ENCODE measurements at regions not wholly inside any gene's neighbourhood (a gene's known extent, or its start where the extent isn't known, plus 50 kb on each side); places are given as distances from the start of the nearest gene placed in this dataset.

GRCh38 chr18:57931038-57931437 is 113.0 kb upstream of the NEDD4L start:
- no peak for TF ChIP-seq CTCF (IDR thresholded peaks at IDR 0.05; ENCODE audit: insufficient read depth, low read length, poor library complexity, severe bottlenecking)
- no peak for TF ChIP-seq EZH2phosphoT487 (conservative IDR thresholded peaks at IDR 0.05; ENCODE audit: low read length)
- Histone ChIP-seq H2AFZ (ENCODE audit: low read depth, low read length, severe bottlenecking) (no peak overlapping the region), H3K9ac (ENCODE audit: low read length) (no peak overlapping the region), H3F3A (ENCODE audit: insufficient read depth) (no peaks in the 10 kb centered on the region), H3K27me3 (ENCODE audit: low read length) (no peaks in the 10 kb centered on the region), H3K9me3 (ENCODE audit: insufficient read depth, low read length) (no peaks in the 10 kb centered on the region), H3K27ac (ENCODE audit: low read depth, low read length) (no peak overlapping the region), H4K20me1 (ENCODE audit: low read depth, low read length) (no peaks in the 10 kb centered on the region), H3K79me2 (ENCODE audit: insufficient read depth, low read length) (no peaks in the 10 kb centered on the region), H3K36me3 (ENCODE audit: low read length) (no peaks in the 10 kb centered on the region), H3K4me3 (ENCODE audit: insufficient read depth, low read length, poor library complexity, severe bottlenecking) (no peak overlapping the region), H3K9me2 (replicated peaks; ENCODE audit: insufficient read depth, low read length) (no peaks in the 10 kb centered on the region), H3K4me2 (ENCODE audit: low read depth, low read length, poor library complexity, severe bottlenecking) (no peak overlapping the region)

- Histone ChIP-seq H3K27me3 (ENCODE audit: low read length) (no peaks in the 10 kb centered on the region), H2AFZ (ENCODE audit: low read depth, low read length, severe bottlenecking) (no peak overlapping the region), H3K27ac (ENCODE audit: low read depth, low read length) (no peak overlapping the region), H3K79me2 (ENCODE audit: insufficient read depth, low read length) (no peaks in the 10 kb centered on the region), H3K4me3 (ENCODE audit: insufficient read depth, low read length, poor library complexity, severe bottlenecking) (no peak overlapping the region), H3K4me2 (ENCODE audit: low read depth, low read length, poor library complexity, severe bottlenecking) (no peak overlapping the region), H3K9me2 (replicated peaks; ENCODE audit: insufficient read depth, low read length) (no peaks in the 10 kb centered on the region), H4K20me1 (ENCODE audit: low read depth, low read length) (no peaks in the 10 kb centered on the region), H3K9me3 (ENCODE audit: insufficient read depth, low read length) (no peaks in the 10 kb centered on the region), H3K9ac (ENCODE audit: low read length) (no peak overlapping the region), H3F3A (ENCODE audit: insufficient read depth) (no peaks in the 10 kb centered on the region), H3K36me3 (ENCODE audit: low read length) (no peaks in the 10 kb centered on the region)
- TF ChIP-seq CTCF (IDR thresholded peaks at IDR 0.05; ENCODE audit: insufficient read depth, low read length, poor library complexity, severe bottlenecking) = no peak
- TF ChIP-seq EZH2phosphoT487 (conservative IDR thresholded peaks at IDR 0.05; ENCODE audit: low read length) = no peak
These were observed 113.5 kb upstream of the NEDD4L start for GRCh38 chr18:57930476-57930875.

GRCh38 chr18:57929922-57930321 is 114.1 kb upstream of the NEDD4L start:
- H3F3A ChIP-seq (ENCODE audit: insufficient read depth) = no peaks in the 10 kb centered on the region

More at GRCh38 chr18:57929922-57930321, 114.1 kb upstream of the NEDD4L start:
- Histone ChIP-seq H3K4me2 (ENCODE audit: low read depth, low read length, poor library complexity, severe bottlenecking) (no peak overlapping the region), H3K9me2 (replicated peaks; ENCODE audit: insufficient read depth, low read length) (no peaks in the 10 kb centered on the region), H3K9ac (ENCODE audit: low read length) (no peak overlapping the region), H2AFZ (ENCODE audit: low read depth, low read length, severe bottlenecking) (no peak overlapping the region), H4K20me1 (ENCODE audit: low read depth, low read length) (no peaks in the 10 kb centered on the region), H3K4me3 (ENCODE audit: insufficient read depth, low read length, poor library complexity, severe bottlenecking) (no peak overlapping the region), H3K9me3 (ENCODE audit: insufficient read depth, low read length) (no peaks in the 10 kb centered on the region), H3K79me2 (ENCODE audit: insufficient read depth, low read length) (no peaks in the 10 kb centered on the region), H3K27ac (ENCODE audit: low read depth, low read length) (no peak overlapping the region), H3K27me3 (ENCODE audit: low read length) (no peaks in the 10 kb centered on the region), H3K36me3 (ENCODE audit: low read length) (no peaks in the 10 kb centered on the region)
- TF ChIP-seq CTCF (IDR thresholded peaks at IDR 0.05; ENCODE audit: insufficient read depth, low read length, poor library complexity, severe bottlenecking) (no peak), EZH2phosphoT487 (conservative IDR thresholded peaks at IDR 0.05; ENCODE audit: low read length) (no peak)
